NCI-H2107 treated with DMSO at 0.1 percent for 48 hours (cell line): ENCODE measurements at regions not wholly inside any gene's neighbourhood (a gene's known extent, or its start where the extent isn't known, plus 50 kb on each side); places are given as distances from the start of the nearest gene placed in this dataset.
"Not testable (repeated sequence)": the region's sequence is repeated elsewhere in the genome, so short reads cannot be mapped to it uniquely, and the experiment has no call there.

Source experiments
- DNase-seq: peaks from one replicate; lab custom pipeline; 2025; ENCODE audit not compliant: unreplicated experiment; lab: John Stamatoyannopoulos, UW

DNA sequence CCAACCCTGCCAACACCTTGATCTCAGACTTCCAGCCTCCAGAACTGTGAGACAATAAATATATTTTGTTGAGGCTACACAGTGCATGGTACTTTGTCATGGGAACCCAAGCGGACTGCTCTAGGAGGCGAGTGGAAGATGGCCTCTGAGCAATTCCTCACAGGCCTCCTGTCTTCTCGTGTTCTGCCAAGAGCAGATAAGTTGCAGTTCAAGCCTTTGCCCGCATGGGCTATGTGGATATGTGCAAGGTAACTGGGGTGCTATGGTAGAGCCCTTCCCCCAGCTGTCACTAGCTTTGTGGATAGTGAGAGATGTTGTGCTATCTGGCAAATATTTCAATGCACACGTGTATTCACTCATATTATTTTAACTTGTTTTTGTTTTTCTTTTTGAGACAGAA lies 156.0 kb upstream of the BCOR start:
- DNase-seq = no peak

GRCh38 chrX:40249582-40249981 lies 151.8 kb upstream of the BCOR start:
- DNase-seq = no peak

DNA sequence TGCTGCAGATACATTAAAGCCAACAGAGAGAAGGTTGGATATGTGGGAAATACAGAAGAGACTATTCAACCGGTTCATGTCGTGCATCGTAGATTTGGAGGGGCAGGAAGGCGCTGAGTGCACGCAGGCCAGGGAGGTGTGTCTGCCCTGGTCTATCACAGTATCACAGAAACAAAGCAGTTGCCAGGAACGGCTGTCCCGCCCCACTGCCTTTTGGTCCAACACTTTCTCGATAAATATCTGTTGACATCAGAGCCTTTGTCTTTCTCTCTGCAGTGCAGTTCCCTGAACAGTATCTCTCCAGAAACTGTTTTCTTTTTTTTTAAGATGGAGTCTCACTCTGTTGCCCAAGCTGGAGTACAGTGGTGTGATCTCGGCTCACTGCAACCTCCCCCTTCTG lies 151.1 kb upstream of the BCOR start:
- DNase-seq = no peak

DNA sequence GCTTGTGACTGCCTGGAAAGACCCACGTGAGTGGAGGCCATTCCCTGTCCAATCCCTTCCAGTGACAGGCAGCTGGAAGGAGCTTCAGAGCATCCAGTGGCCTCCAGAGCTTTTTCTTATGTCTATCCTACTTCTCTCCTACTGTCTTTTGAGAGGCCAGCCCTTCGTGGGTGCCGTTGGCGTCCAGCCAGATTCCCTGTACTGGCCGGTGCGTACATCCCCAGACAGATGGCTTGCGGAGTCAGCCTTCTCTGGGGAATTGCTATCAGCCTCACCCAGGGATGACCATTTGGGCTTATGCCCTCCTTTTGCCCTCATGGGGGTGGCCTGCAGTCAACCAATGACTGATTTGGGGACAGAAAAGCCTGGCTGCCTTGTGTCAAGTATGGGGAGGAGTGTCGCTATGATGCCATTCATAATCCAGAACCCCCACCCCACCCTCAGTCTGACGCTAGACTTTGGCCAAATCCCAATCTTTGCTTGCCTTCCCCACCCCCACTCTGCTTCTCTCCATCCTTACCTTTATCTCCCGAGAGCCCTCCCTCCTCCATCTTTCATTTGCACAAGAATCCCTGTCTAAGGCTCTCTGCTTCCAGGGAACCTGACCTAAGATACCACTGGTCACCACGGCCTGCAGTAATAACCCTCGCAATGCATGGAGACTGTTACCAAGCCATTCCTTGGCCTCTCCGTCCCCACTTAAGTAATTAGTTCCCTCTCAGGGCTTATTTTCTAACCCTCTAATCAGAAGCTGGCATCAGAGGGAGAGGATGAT lies 150.3 kb upstream of the BCOR start:
- no peak for DNase-seq

DNA sequence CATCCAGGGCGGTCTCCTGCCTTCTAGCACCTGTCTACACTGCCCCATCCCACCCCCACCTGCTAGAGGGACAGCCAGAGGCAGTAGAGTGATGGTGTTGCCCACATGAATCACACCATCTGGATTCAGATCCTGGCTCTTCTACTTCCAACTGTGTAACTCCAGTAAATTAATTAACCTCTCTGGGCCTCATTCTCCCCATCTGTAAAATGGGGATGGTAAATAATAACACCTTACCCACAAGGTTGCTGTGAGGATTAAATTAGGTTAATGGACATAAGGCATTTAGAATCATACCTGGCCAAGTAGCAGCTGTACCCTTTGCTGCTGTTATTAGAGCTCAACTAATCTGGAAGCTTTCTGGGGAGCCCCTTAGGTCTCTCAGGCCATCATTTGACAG lies 149.6 kb upstream of the BCOR start:
- DNase-seq = no peak

DNA sequence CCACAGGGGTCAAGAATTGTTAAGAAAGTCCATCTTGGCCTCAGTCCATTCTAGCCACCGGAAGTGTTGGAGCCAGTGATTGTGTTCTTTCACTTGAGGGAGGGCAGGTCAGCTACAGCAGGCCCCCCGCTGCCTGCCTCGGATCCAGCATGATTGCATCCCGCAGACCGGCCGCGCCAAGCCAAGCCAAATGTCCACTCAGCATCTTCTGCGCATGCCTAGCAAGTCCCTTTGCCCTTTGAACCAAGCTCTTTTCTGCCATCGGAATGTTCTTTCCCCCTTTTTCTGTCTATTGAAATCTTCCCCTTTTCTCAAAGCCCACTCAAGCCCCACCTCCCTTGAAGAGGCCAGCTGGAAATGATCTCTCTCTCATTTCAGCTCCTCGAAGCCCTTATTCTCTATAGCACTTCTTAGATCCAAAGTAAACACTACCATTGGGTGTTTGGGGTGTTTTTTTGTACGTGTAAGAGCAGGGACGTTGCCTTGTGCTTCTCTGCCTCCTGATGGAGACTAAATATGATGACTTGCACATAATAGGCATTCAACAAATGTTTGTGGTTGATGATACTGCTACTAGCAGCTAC lies 147.8 kb upstream of the BCOR start:
- peak; percentile 63 for DNase-seq

DNA sequence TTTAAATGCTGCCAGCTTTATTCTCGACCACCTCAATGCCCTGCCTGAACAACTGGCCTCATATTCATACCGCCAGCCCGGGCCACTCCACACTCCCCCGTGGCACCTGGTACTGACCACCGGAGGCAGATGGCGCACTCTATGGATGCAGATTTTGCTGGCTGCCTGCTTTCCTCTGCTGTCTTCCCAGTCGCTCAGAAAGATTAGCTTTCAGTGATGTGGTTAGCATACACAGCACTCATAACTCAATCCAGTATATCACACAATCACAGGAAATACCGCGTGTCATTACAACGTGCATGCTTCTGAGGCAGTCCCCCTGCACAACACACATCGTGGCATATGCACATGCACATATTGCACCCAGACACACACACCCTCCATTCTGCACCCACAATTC lies 147.2 kb upstream of the BCOR start:
- peak; percentile 15 for DNase-seq

GRCh38 chrX:40243755-40244515 lies 146.2 kb upstream of the BCOR start:
- no peak for DNase-seq

- no peak for DNase-seq
Measured at GRCh38 chrX:40240844-40241243, 143.1 kb upstream of the BCOR start.

DNA sequence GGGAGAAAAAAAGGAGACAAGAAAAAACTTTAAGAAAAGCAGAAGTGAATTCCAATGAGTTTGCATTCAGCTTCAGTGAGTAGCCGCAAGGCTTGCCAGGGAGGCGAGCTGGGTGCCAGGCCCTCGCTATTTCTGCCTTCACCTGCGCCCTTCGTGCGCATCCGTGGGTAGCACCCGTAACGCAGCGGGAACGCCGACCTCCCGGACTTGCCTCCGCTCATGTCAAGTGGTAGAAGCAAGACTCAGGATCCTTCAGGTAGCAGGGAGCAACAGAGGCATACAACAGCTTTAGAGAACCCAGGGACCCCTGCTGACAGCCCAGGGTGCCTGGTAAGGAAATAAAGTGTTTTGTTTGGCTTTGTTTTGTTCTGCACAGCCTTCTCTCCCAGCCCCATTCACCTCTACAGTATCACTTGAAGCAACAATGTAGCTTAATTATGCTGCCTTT lies 140.0 kb upstream of the BCOR start:
- peak; percentile 54 for DNase-seq

- DNase-seq = no peak
Measured at GRCh38 chrX:40230646-40231045, 132.9 kb upstream of the BCOR start.

GRCh38 chrX:40227125-40227524 lies 129.4 kb upstream of the BCOR start:
- peak; percentile 37 for DNase-seq

GRCh38 chrX:40224658-40225057 lies 126.9 kb upstream of the BCOR start:
- no peak for DNase-seq

- not testable (repeated sequence) for DNase-seq
Measured at GRCh38 chrX:40222612-40223011, 124.9 kb upstream of the BCOR start.

DNA sequence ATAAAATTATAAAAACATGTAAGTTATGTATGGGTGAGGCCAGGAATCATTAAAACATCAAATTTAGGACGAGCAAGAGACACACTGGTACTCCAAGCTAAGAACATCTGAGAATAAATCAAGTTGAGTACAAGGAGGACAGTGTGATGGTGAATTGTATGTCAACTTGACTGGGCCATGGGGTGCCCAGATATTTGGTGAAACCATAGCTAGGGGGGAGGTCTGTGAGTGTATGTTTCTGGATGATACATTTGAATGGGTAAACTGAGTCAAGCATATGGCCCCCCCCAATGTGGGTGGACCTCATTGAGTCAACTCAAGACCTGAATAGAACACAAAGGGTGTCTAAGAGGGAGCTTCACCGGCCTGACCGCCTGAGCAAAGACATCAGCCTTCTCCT lies 115.3 kb upstream of the BCOR start:
- DNase-seq = no peak

GRCh38 chrX:40209951-40210617 lies 112.3 kb upstream of the BCOR start:
- DNase-seq = no peak

DNA sequence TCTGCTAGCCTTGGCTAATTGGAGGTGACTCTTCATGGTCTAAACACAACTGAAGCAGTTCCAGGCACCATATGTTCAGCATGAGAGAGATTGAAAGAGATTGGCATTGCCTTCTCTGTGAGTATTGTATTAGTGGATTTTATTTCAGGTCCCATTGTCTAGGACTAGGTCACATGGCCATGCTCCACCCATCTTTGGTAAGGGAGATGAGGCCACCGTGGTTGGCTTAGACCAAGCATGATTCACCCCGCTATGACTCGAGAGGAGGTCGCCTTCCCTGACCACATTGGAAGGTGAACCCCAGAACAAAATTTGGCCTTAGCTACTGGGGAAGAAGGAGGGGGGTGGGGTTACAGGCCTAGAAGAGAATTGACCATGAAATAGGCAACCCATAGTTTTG lies 109.9 kb upstream of the BCOR start:
- no peak for DNase-seq

DNA sequence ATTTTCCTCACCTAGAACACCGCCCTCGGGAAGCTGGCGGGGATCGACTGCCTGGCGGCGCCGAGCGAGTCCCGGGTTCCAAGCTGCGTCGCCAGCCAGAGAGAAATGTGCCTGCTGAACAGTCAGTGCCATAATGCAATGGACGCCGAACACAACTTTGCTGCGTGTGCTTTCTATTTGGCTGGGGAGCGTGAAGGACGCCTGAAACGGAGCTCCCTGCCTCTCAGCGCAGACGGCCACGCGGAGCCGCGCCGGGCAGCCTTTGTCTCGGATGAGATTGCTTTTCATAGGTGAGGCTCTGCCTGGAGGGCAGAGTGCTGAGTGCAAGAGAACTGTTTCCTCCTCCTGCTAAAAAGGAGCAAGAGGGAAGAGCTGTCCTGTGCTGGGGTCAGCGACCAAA lies 107.7 kb upstream of the BCOR start:
- DNase-seq = no peak

DNA sequence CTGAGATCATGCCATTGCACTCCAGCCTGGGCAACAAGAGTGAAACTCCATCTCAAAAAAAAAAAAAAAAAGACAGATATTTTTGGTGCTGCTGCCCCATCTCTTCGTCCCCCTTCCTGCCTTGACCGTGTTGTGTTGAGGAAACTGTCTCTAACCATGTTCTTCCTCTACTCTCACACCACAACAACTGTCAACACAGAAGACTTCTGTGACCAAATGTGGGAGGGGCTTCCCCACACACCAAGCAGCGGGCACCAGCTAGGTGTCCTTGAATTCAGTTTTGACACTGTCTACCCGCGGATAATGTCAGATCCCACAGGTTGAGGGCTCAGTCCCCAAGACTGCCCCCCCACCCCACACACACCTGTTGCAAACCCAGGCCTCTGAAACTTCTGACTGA lies 104.7 kb upstream of the BCOR start:
- no peak for DNase-seq

GRCh38 chrX:40201329-40201885 lies 103.6 kb upstream of the BCOR start:
- DNase-seq = no peak

- no peak for DNase-seq
Measured at GRCh38 chrX:40199704-40200103, 101.9 kb upstream of the BCOR start.
